Esophagus squamous epithelium (tissue), 5 donors: ENCODE measurements at regions not wholly inside any gene's neighbourhood (a gene's known extent, or its start where the extent isn't known, plus 50 kb on each side); places are given as distances from the start of the nearest gene placed in this dataset.

ENCODE experiments used
- DNase-seq: peaks from one replicate; lab custom pipeline; 2025; lab: John Stamatoyannopoulos, UW
- H3K27ac ChIP-seq, 4 donors: fragments of 200-600 bp; sonication (generic); one replicate each; pipeline ENCODE4 v1.5.1; 2016 to 2019; ENCODE audit warnings: mild to moderate bottlenecking in 1 of 4
- H3K27me3 ChIP-seq, 4 donors: fragments of 200-600 bp; sonication (generic); 1 replicate in 3 of 4; 2 replicates in 1 of 4; pipeline versions ENCODE4 v1.5.1 to v1.6.0; 2017 to 2021; ENCODE audit warnings: antibody characterized with exemption in 1 of 4
- H3K36me3 ChIP-seq, 3 donors: fragments of 200-600 bp; sonication (generic); one replicate each; pipeline ENCODE4 v1.5.1; 2016 to 2019
- H3K4me1 ChIP-seq, 3 donors: fragments of 200-600 bp; sonication (generic); one replicate each; pipeline ENCODE4 v1.5.1; 2017 to 2019
- H3K4me3 ChIP-seq, 4 donors: fragments of 200-600 bp; sonication (generic); 1 replicate in 3 of 4; 2 replicates in 1 of 4; pipeline ENCODE4 v1.5.1; 2016 to 2019; ENCODE audit warnings: mild to moderate bottlenecking in 2 of 4, moderate library complexity in 1 of 4
- H3K9me3 ChIP-seq, 3 donors: fragments of 200-600 bp; sonication (generic); one replicate each; pipeline ENCODE4 v1.5.1; 2016 to 2019
- CTCF ChIP-seq, 6 experiments: fragments of 450-650 bp in 4 of 6; fragments of 200-600 bp in 2 of 6; sonication (generic) in 2 of 6; IDR thresholded peaks; one replicate each; pipeline ENCODE4 v1.5.1; 2016 to 2019; ENCODE audit warnings: antibody characterized with exemption in 6 of 6, mild to moderate bottlenecking in 4 of 6, moderate library complexity in 4 of 6
- POLR2A ChIP-seq, 4 donors: fragments of 450-650 bp; IDR thresholded peaks; one replicate each; pipeline ENCODE4 v1.6.1; 2017; ENCODE audit warnings: antibody characterized with exemption in 4 of 4, mild to moderate bottlenecking in 4 of 4, moderate library complexity in 3 of 4
- WGBS, 2 donors: methylation state at CpG; one replicate each; pipeline ENCODE4 v1.1.5; 2018; 5-methylcytosine and 5-hydroxymethylcytosine counted together
- intact Hi-C: fragments of 100-400 bp; cut with DNase I; formaldehyde crosslinking; loops from one replicate; pipeline ENCODE4 v1.15.0; 2022
- donor health status: DM: yes; HTN: yes; CAD: no.

- H3K4me1 ChIP-seq = no peaks in the 10 kb centered on the region
- H3K27me3 ChIP-seq = no peaks in the 10 kb centered on the region
- H3K9me3 ChIP-seq = no peaks in the 10 kb centered on the region
- intact Hi-C loops = no loop called here
- no peaks in the 10 kb centered on the region for H3K36me3 ChIP-seq
- 26 to 69% methylated on average over 2 of the region's 2 CpGs for WGBS, 2 donors
- TF ChIP-seq POLR2A (IDR thresholded peaks at IDR 0.05) = no peak
- TF ChIP-seq CTCF (IDR thresholded peaks at IDR 0.05) = no peak
- no peak for DNase-seq
- H3K4me3 ChIP-seq = no peak overlapping the region
- no peak overlapping the region for H3K27ac ChIP-seq
Measured at GRCh38 chr2:176885661-176886060, 326.9 kb upstream of the HNRNPA3 start.

- TF ChIP-seq POLR2A (IDR thresholded peaks at IDR 0.05) (no peak), CTCF (IDR thresholded peaks at IDR 0.05) (no peak)
- H3K4me1 ChIP-seq = no peaks in the 10 kb centered on the region
- no peak for DNase-seq
- no peak overlapping the region for H3K27ac ChIP-seq
- H3K4me3 ChIP-seq = no peak overlapping the region
- no peaks in the 10 kb centered on the region for H3K36me3 ChIP-seq
- H3K9me3 ChIP-seq = no peaks in the 10 kb centered on the region
- no peaks in the 10 kb centered on the region for H3K27me3 ChIP-seq
- 34 to 40% methylated on average over 4 of the region's 4 CpGs for WGBS, 2 donors
- intact Hi-C loops = no loop called here
Measured at GRCh38 chr2:176891105-176891504, 321.5 kb upstream of the HNRNPA3 start.

- TF ChIP-seq POLR2A (IDR thresholded peaks at IDR 0.05) = no peak
- TF ChIP-seq CTCF (IDR thresholded peaks at IDR 0.05) = no peak
- no peak for DNase-seq
- Histone ChIP-seq H3K27ac (no peak overlapping the region), H3K36me3 (no peaks in the 10 kb centered on the region), H3K4me3 (no peak overlapping the region), H3K27me3 (no peaks in the 10 kb centered on the region), H3K4me1 (no peaks in the 10 kb centered on the region), H3K9me3 (no peaks in the 10 kb centered on the region)
- 28 to 65% methylated on average over 1 of the region's 1 CpG for WGBS, 2 donors
- intact Hi-C loops = no loop called here
Measured at GRCh38 chr2:176891857-176892256, 320.7 kb upstream of the HNRNPA3 start.

- Histone ChIP-seq H3K4me3 (no peak overlapping the region), H3K27me3 (no peaks in the 10 kb centered on the region), H3K27ac (no peak overlapping the region), H3K9me3 (no peaks in the 10 kb centered on the region), H3K36me3 (no peaks in the 10 kb centered on the region), H3K4me1 (no peaks in the 10 kb centered on the region)
- intact Hi-C loops = no loop called here
- 82 to 83% methylated on average over 2 of the region's 2 CpGs for WGBS, 2 donors
- no peak for TF ChIP-seq CTCF (IDR thresholded peaks at IDR 0.05)
- TF ChIP-seq POLR2A (IDR thresholded peaks at IDR 0.05) = no peak
- no peak for DNase-seq
Measured at GRCh38 chr2:176892676-176893226, 319.8 kb upstream of the HNRNPA3 start.

GRCh38 chr2:176895158-176895557, 317.4 kb upstream of the HNRNPA3 start:
- no peak for DNase-seq
- intact Hi-C loops = no loop called here
- H3K4me1 ChIP-seq = no peaks in the 10 kb centered on the region
- H3K9me3 ChIP-seq = no peaks in the 10 kb centered on the region
- H3K4me3 ChIP-seq = no peak overlapping the region
- H3K27me3 ChIP-seq = no peaks in the 10 kb centered on the region
- 76 to 79% methylated on average over 2 of the region's 2 CpGs for WGBS, 2 donors
- no peaks in the 10 kb centered on the region for H3K36me3 ChIP-seq
- TF ChIP-seq CTCF (IDR thresholded peaks at IDR 0.05) (no peak), POLR2A (IDR thresholded peaks at IDR 0.05) (no peak)
- no peak overlapping the region for H3K27ac ChIP-seq
